ENCODE measurements at regions not wholly inside any gene's neighbourhood (a gene's known extent, or its start where the extent isn't known, plus 50 kb on each side); places are given as distances from the start of the nearest gene placed in this dataset.

DNA sequence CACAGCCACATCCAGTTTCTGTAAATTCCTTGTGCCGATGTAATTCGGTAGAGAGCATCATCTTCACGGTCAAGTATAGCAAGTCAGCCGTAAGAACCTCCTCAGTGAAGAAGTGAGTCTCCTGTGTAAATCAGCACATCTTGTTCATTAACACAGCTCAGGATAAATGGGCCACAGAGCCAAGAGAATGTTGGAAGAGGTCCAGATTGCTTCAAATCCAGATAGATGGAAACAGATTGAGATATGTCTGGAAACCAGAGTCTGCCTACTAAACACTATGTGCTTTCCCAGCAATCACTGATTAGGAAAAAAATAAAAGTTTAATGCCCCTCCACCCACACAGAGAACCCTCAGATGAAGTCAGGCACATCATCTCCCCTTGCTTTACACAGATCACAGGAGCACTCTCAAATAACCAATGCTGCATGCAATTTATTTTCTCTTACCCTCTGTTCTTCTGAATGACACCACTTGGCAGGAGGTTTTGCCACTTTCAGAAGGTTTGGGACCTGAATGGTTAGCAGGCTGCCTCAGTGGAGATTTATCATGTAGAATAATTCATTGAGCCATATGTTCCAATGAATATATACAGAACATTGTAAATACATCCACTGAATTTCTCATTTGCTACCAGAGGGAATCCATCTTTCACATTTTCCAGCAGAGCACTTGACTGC is 357.7 kb downstream of the C4orf33 start:
- TF ChIP-seq, protein P1, sequence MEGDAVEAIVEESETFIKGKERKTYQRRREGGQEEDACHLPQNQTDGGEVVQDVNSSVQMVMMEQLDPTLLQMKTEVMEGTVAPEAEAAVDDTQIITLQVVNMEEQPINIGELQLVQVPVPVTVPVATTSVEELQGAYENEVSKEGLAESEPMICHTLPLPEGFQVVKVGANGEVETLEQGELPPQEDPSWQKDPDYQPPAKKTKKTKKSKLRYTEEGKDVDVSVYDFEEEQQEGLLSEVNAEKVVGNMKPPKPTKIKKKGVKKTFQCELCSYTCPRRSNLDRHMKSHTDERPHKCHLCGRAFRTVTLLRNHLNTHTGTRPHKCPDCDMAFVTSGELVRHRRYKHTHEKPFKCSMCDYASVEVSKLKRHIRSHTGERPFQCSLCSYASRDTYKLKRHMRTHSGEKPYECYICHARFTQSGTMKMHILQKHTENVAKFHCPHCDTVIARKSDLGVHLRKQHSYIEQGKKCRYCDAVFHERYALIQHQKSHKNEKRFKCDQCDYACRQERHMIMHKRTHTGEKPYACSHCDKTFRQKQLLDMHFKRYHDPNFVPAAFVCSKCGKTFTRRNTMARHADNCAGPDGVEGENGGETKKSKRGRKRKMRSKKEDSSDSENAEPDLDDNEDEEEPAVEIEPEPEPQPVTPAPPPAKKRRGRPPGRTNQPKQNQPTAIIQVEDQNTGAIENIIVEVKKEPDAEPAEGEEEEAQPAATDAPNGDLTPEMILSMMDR (IDR thresholded peaks at IDR 0.05; ENCODE audit: low read depth, low read length, missing input control): no peak
- TF ChIP-seq TAF1 (conservative IDR thresholded peaks at IDR 0.05): no peak
- TF ChIP-seq FOXA2 (IDR thresholded peaks at IDR 0.05): no peak
